Erythroblast (primary cell): ENCODE measurements at regions not wholly inside any gene's neighbourhood (a gene's known extent, or its start where the extent isn't known, plus 50 kb on each side); places are given as distances from the start of the nearest gene placed in this dataset.

Experiments
- DNase-seq, 2 experiments: peaks; one replicate each; lab custom pipeline; 2025; lab: John Stamatoyannopoulos, UW
- GATA1 ChIP-seq: IDR thresholded peaks from 2 replicates; pipeline ENCODE4 v1.6.1; 2011; ENCODE audit warnings: low read depth, mild to moderate bottlenecking, control low read depth, low read length, moderate library complexity
- POLR2A ChIP-seq: IDR thresholded peaks from 2 replicates; pipeline ENCODE4 v1.6.1; 2011; ENCODE audit warnings: mild to moderate bottlenecking, low read length

DNA sequence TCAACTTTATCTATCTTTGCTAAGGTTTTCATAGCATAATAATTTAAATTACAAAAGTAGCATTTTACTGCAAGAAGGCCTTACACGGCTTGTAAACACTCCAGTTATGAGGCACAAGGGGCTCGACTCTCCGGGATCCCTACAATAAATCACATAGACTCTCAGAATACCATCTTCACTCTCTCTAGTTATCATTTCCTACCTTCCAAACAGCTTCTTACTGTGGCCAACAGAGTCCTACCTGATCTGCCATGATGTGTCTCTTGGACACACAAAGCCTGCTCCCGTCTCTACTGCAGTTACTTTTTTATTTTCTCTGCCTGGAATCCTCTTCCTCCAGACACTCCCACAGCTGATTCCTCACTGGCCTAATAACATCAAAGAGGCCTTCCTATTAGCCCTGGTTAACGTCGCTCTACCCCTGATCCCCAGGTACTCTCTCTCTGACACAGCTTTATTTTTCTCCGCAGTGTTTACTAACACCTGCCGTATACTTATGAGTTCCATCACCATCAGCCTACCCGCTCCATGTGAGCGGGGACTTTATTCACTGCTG is 559.6 kb upstream of the DIPK2B start:
- no peak for DNase-seq
- TF ChIP-seq GATA1 (no peak), POLR2A (no peak)

DNA sequence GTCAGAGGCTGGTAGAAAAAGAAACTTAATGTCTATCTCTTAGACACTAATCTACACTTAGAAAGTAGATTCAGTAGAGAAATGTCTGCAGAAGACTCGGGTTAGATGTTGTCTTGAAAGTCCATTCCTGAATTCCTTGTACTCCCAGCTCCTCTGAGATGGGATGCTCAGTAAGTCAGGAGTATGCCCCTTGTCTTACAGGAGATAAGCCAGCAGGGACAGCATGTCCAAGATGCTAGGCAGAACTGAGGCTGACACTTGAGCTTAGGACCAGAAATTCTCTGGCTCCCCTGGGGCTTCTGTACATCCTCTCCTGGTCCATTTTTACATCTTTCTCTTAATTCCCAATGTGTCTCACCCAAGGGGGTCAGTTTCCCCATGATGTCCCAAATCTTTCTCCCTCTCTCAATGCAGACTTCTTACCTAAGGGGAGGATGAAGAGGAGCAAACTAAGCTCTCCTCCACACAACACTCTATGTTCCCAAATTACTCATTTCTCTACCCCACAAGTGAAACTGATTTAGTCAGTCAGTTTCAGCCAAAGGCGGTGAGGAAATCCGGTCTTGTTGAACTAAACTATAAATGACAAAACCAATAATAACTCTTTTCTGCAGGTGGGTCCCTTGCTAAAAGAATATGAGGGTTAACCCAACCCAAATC is 558.2 kb upstream of the DIPK2B start:
- no peak for TF ChIP-seq GATA1
- TF ChIP-seq POLR2A = no peak
- no peak for DNase-seq

DNA sequence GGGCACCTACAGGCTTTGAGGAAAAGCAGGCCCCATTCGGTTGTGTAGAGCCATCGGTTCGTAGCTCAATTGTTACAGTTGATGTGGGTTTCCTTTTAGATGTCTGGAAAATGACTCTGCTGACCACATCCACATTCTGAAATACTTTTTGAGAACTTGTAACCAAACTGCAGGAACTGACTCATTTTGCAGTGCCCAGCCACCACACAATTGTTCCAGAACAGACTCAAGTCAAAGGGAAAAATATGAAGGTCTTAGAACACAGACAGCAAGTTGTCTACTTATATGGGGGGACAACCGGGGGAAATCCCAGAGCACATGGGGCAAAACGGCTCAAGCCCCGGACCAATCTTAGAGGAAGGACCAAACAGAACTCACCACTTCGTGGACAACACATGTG is 557.6 kb upstream of the DIPK2B start:
- DNase-seq = no peak

GRCh38 chrX:45757272-45757671 is 556.6 kb upstream of the DIPK2B start:
- no peak for TF ChIP-seq GATA1
- TF ChIP-seq POLR2A = no peak
- DNase-seq = no peak

More for the DNA sequence above, 557.6 kb upstream of the DIPK2B start:
- no peak for TF ChIP-seq POLR2A
- TF ChIP-seq GATA1 = no peak

DNA sequence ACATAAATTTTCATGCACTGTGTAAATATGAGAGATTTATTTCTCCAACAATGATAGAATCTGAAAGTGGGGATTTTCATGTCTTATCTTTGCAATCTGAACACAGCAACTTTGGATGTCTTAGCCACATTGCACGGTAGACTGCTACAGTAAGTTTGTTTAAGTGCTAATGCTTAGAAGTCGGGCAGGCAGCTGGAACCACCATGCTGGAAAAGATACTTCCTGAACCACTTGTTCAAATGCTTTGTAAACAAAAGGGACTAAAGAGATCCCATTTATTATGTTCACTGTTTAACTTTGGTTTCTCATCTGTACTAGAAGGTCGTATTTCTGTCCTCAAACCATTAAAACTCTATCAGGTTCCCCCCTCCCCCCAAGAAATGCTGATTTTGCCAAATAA is 555.9 kb upstream of the DIPK2B start:
- no peak for TF ChIP-seq POLR2A
- DNase-seq = no peak

DNA sequence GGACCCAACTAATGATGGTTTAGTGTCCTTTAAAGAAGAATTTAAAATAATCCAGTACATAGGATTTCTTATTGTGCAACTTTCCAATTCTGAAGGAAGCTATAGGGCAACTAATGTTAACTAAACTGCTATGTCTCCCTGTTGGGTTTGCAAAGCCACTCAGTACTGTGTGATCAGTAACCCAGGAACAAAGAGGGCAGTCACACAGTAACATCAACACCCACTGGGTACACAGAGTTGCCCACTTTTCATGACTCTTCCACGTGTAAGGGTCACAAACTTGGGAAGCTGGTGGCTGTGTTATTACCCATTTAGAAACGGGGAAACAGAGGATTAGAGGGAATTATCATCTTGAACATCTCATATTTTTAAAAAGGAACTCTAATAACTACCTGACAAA is 555.0 kb upstream of the DIPK2B start:
- DNase-seq = no peak
- TF ChIP-seq POLR2A (no peak), GATA1 (no peak)

GRCh38 chrX:45751156-45751555 is 550.5 kb upstream of the DIPK2B start:
- no peak for TF ChIP-seq GATA1
- TF ChIP-seq POLR2A = no peak
- DNase-seq = no peak

DNA sequence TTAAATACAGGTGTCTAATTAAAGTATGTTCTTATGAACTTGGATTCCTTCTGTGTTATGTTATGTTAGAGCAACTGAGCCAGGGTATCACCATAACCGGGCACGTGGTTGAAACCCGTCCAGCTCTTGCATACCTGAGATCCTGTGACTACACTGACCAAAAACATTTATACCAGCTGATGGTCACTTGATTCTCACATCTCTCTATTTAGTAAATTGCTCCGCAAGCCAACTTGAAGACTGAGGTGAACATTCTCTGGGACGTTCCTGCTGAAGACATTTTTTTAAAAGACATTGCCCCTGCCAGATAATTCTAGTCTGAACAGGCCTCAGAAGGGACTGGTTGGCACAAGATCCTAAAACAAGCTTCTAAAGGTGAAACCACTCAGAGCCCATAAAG is 550.0 kb upstream of the DIPK2B start:
- no peak for DNase-seq
- no peak for TF ChIP-seq GATA1
- no peak for TF ChIP-seq POLR2A

- peak in 1 of 2 experiments; percentile 0 for DNase-seq
- TF ChIP-seq GATA1 = no peak
- TF ChIP-seq POLR2A = no peak
Measured at GRCh38 chrX:45749375-45749774, 548.7 kb upstream of the DIPK2B start.

- no peak for DNase-seq
- TF ChIP-seq POLR2A (no peak), GATA1 (no peak)
Measured at GRCh38 chrX:45748369-45748774, 547.7 kb upstream of the DIPK2B start.

DNA sequence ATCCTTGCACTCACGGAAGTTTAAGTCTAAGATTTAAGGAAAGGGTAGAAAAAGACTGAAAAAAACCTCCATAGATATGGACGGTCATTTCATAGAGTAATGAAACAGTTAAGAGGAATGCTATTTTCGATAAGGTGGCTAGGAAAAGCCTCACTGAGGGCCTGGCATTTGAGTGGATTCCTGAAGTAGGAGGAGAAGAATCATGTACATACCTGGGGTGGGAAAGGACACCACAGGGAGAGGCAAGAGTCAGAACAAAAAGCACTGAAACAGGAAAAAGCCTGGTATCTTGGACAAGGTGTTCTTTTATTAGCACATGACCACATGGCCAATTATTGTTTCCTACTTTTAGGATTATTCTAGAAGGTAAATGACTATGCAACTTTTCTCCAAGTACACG is 547.2 kb upstream of the DIPK2B start:
- TF ChIP-seq GATA1 (no peak), POLR2A (no peak)
- DNase-seq = no peak

DNA sequence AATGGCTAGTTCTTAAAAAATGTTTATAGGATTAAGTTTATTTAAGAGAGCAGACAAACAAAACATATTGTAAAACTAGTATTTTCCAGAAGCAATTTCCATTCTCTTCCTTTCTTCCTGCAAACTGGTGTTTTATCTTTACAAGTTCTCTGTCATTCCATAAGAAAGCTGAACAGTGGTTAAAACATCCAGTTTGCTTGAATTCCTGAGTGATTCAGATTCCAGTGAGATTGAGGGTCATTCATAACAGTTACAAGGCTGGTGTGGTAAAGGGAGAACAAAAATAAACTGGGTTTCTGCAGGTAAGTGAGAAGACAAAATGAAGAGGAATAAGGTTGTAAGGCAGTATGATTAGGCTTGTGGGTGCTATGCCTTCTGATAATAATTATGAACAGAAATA is 544.8 kb upstream of the DIPK2B start:
- no peak for DNase-seq
- TF ChIP-seq POLR2A (no peak), GATA1 (no peak)

GRCh38 chrX:45743906-45744625 is 543.4 kb upstream of the DIPK2B start:
- TF ChIP-seq POLR2A (no peak), GATA1 (no peak)
- DNase-seq = no peak

DNA sequence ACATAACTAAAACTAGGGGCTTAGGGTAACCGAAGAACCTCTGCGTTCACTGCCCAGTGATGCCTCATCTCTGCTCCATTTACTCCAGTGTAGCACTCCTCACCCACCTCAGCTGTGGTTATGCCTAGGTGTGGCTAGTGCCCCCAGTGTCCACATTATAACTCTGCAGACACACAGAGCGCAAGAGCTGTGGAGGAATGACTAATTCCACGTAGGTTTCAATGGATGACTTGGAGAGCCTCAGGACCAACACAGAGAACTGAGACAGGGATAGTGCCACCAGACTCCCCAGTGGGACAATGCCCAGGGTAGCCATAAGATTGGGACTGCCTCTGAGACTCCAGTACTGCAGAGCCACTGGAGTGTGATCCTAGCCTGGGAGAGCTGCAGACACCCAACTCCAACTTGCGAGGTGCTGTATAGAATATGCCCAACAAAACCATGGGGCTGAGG is 542.4 kb upstream of the DIPK2B start:
- no peak for TF ChIP-seq POLR2A
- TF ChIP-seq GATA1 = no peak
- no peak for DNase-seq

GRCh38 chrX:45740291-45740690 is 539.6 kb upstream of the DIPK2B start:
- no peak for DNase-seq
- TF ChIP-seq GATA1 (no peak), POLR2A (no peak)
